Caco-2 (cell line): ENCODE measurements at regions not wholly inside any gene's neighbourhood (a gene's known extent, or its start where the extent isn't known, plus 50 kb on each side); places are given as distances from the start of the nearest gene placed in this dataset.

Experiments
- BruUV-seq: library from RNA; stranded (reverse); fragments of 400-500 nt; replicated peaks from 2 replicates; lab custom pipeline; 2021; lab: Mats Ljungman, UMichigan
- CTCF ChIA-PET: fragments of 300-600 bp; sonication (Branson Sonifier 250); formaldehyde crosslinking; loops from one replicate; lab custom pipeline; 2022; ENCODE audit warnings: antibody characterized with exemption; lab: Charles Lee
- POLR2A ChIA-PET: fragments of 300-600 bp; sonication (Branson Sonifier 250); formaldehyde crosslinking; loops from one replicate; lab custom pipeline; 2022; ENCODE audit warnings: antibody characterized with exemption; lab: Charles Lee
- DNase-seq, 2 experiments: peaks; one replicate each; pipeline versions ENCODE4 v3.0.0 to v3.0.0-alpha.2; 2020 to 2022
- H3K27me3 ChIP-seq: replicated peaks from 2 replicates; pipeline ENCODE4 v1.6.0; 2011; ENCODE audit warnings: low read length; ENCODE audit not compliant: control insufficient read depth, insufficient read depth
- H3K36me3 ChIP-seq: 2 replicates; pipeline ENCODE4 v1.5.1; 2011; ENCODE audit warnings: low read length; ENCODE audit not compliant: control insufficient read depth, insufficient read depth
- H3K4me1 ChIP-seq: fragments of 250-450 bp; sonication (Bioruptor Pico); 2 replicates; pipeline ENCODE4 v1.5.1; 2020; ENCODE audit warnings: mild to moderate bottlenecking
- H3K4me3 ChIP-seq: 2 replicates; pipeline ENCODE4 v1.5.1; 2011; ENCODE audit warnings: low read depth, mild to moderate bottlenecking, control low read depth, low read length
- H3K9me3 ChIP-seq: fragments of 250-450 bp; sonication (Bioruptor Pico); 2 replicates; pipeline ENCODE4 v1.5.1; 2020; ENCODE audit warnings: mild to moderate bottlenecking, moderate library complexity
- H3K27ac Mint-ChIP-seq: one replicate; pipeline ENCODE4 v1.8.0; 2022; ENCODE audit warnings: mixed read lengths; ENCODE audit not compliant: unreplicated experiment
- H3K27me3 Mint-ChIP-seq: one replicate; pipeline ENCODE4 v1.8.0; 2022; ENCODE audit warnings: mixed read lengths; ENCODE audit not compliant: insufficient read depth, unreplicated experiment
- H3K36me3 Mint-ChIP-seq: one replicate; pipeline ENCODE4 v1.8.0; 2022; ENCODE audit warnings: mild to moderate bottlenecking, mixed read lengths; ENCODE audit not compliant: insufficient read depth, unreplicated experiment
- H3K4me1 Mint-ChIP-seq: one replicate; pipeline ENCODE4 v1.8.0; 2022; ENCODE audit warnings: low read depth, mixed read lengths; ENCODE audit not compliant: unreplicated experiment
- H3K4me3 Mint-ChIP-seq: one replicate; pipeline ENCODE4 v1.8.0; 2022; ENCODE audit warnings: mild to moderate bottlenecking, moderate library complexity, mixed read lengths; ENCODE audit not compliant: unreplicated experiment
- H3K9me3 Mint-ChIP-seq: one replicate; pipeline ENCODE4 v1.8.0; 2022; ENCODE audit warnings: mixed read lengths; ENCODE audit not compliant: unreplicated experiment
- CTCF ChIP-seq, 2 experiments: fragments of 200-600 bp in 1 of 2; IDR thresholded peaks; 1 replicate in 1 of 2; 2 replicates in 1 of 2; pipeline versions ENCODE4 v1.5.1 to v1.8.0; 2011 to 2022; ENCODE audit warnings: antibody characterized with exemption in 1 of 2, control low read depth in 1 of 2, inconsistent platforms in 1 of 2, low read depth in 1 of 2, low read length in 1 of 2, mild to moderate bottlenecking in 1 of 2, moderate library complexity in 1 of 2; ENCODE audit not compliant: insufficient read depth in 1 of 2, severe bottlenecking in 1 of 2, unreplicated experiment in 1 of 2
- intact Hi-C: fragments of 100-400 bp; cut with micrococcal nuclease; formaldehyde crosslinking; loops from one replicate; pipeline ENCODE4 v1.10.0; 2022; ENCODE audit not compliant: unreplicated experiment

DNA sequence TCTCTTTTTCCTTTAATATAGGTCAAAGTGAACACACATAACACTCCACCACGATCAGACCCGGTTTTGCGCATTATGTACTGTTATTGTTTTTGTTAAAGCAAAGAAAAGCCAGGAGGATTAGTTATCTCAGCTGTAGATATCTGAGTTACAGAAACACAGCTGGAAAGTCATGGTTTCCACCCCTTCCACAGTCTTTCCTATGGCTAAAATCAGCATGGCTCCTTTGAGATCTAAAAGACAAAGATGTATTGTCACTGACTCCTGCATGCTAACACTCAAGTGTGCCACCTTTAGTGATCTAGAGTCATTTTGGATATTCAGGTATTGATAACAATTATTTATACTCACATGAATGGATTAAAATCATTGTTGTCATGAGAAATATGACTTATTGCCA, 260.0 kb downstream of the FIGN start:
- intact Hi-C loops = no loop called here
- POLR2A ChIA-PET = no interaction called here
- no peak for TF ChIP-seq CTCF (IDR thresholded peaks at IDR 0.05; ENCODE audit: insufficient read depth in 1 of 2, low read depth in 1 of 2, low read length in 1 of 2, severe bottlenecking in 1 of 2, unreplicated experiment in 1 of 2)
- Histone ChIP-seq H3K36me3 (no peaks in the 10 kb centered on the region), H3K4me1 (no peaks in the 10 kb centered on the region), H3K4me3 (no peak overlapping the region), H3K27me3 (no peaks in the 10 kb centered on the region), H3K9me3 (0 out of 2 replicates have a peak, but pooled peaks cover 3% of the 10 kb centered on the region)
- BruUV-seq = no TSS peak
- no peaks in the 10 kb centered on the region for H3K36me3 Mint-ChIP-seq
- no peaks in the 10 kb centered on the region for H3K9me3 Mint-ChIP-seq
- CTCF ChIA-PET = no interaction called here
- no peak for DNase-seq
- H3K27ac Mint-ChIP-seq = no peak overlapping the region
- peaks cover 5% of the 10 kb centered on the region for H3K27me3 Mint-ChIP-seq
- H3K4me3 Mint-ChIP-seq = no peak overlapping the region
- no peaks in the 10 kb centered on the region for H3K4me1 Mint-ChIP-seq

DNA sequence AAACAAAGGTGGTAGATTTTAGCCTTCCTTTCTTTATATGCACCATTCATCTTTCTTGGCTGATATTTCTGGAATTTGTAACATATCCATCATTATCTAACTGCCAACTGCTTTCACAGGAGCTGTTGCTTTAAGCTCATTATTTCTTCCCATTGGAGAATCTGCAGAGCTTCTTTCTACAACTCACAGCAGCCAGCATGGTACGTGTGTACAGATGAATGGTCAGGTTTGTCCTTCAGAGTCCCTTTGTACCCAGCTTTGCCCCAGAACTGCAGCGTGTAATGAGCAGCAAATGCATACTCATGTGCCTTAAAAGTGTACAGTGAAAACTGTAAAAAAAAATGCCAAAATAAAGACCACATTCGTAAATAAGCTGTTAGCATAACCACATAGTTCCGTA, 260.9 kb downstream of the FIGN start:
- H3K36me3 Mint-ChIP-seq = no peaks in the 10 kb centered on the region
- 0 out of 2 replicates have a peak, but pooled peaks cover 3% of the 10 kb centered on the region for H3K9me3 ChIP-seq
- H3K4me3 ChIP-seq = no peak overlapping the region
- no peaks in the 10 kb centered on the region for H3K36me3 ChIP-seq
- intact Hi-C loops = loop anchor here (5.0 kb wide), 1 partner anchor 587 kb away; no protein-coding TSS in a partner anchor
- H3K4me1 ChIP-seq = no peaks in the 10 kb centered on the region
- no peaks in the 10 kb centered on the region for H3K27me3 ChIP-seq
- no peaks in the 10 kb centered on the region for H3K4me1 Mint-ChIP-seq
- H3K27me3 Mint-ChIP-seq = peaks cover 5% of the 10 kb centered on the region
- ChIA-PET POLR2A (no interaction called here), CTCF (no interaction called here)
- H3K27ac Mint-ChIP-seq = no peak overlapping the region
- no peak for DNase-seq
- no peak overlapping the region for H3K4me3 Mint-ChIP-seq
- H3K9me3 Mint-ChIP-seq = no peaks in the 10 kb centered on the region
- no peak for TF ChIP-seq CTCF (IDR thresholded peaks at IDR 0.05; ENCODE audit: insufficient read depth in 1 of 2, low read depth in 1 of 2, low read length in 1 of 2, severe bottlenecking in 1 of 2, unreplicated experiment in 1 of 2)
- no TSS peak for BruUV-seq

DNA sequence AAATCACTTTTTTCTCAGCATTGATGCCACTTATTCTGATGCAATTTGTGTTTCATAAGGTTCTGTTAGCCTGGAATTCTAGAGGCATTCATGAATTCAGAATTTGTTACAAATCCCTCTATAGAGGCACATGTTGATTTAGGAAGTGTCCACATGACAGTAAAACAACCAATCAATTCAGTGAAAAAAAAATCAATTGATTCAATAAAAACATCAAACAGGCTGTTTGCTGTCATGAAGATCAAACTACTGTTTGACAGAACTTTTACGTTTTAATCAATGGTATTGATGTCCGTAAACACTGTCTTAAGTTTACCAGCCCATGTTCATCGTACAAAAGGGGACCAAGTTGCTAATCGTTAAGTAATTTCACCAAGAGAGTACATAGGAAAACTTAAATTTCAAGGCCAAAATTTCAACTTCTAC, 261.5 kb downstream of the FIGN start:
- Histone ChIP-seq H3K9me3 (0 out of 2 replicates have a peak, but pooled peaks cover 3% of the 10 kb centered on the region), H3K4me1 (no peaks in the 10 kb centered on the region), H3K36me3 (no peaks in the 10 kb centered on the region), H3K27me3 (no peaks in the 10 kb centered on the region), H3K4me3 (no peak overlapping the region)
- no peaks in the 10 kb centered on the region for H3K36me3 Mint-ChIP-seq
- H3K27me3 Mint-ChIP-seq = peaks cover 5% of the 10 kb centered on the region
- TF ChIP-seq CTCF (IDR thresholded peaks at IDR 0.05; ENCODE audit: insufficient read depth in 1 of 2, low read depth in 1 of 2, low read length in 1 of 2, severe bottlenecking in 1 of 2, unreplicated experiment in 1 of 2) = no peak
- no TSS peak for BruUV-seq
- ChIA-PET POLR2A (no interaction called here), CTCF (no interaction called here)
- DNase-seq = no peak
- intact Hi-C loops = loop anchor here (5.0 kb wide), 1 partner anchor 588 kb away; no protein-coding TSS in a partner anchor
- no peak overlapping the region for H3K27ac Mint-ChIP-seq
- H3K9me3 Mint-ChIP-seq = no peaks in the 10 kb centered on the region
- no peaks in the 10 kb centered on the region for H3K4me1 Mint-ChIP-seq
- no peak overlapping the region for H3K4me3 Mint-ChIP-seq
